Activated naive CD4-positive, alpha-beta T cell treated with anti-CD3 and anti-CD28 coated beads for 36 hours (primary cell): ENCODE measurements at regions not wholly inside any gene's neighbourhood (a gene's known extent, or its start where the extent isn't known, plus 50 kb on each side); places are given as distances from the start of the nearest gene placed in this dataset.

ENCODE experiments used
- CTCF ChIA-PET: fragments of 350-600 bp; sonication (Branson Sonifier 250); formaldehyde crosslinking; loops from one replicate; lab custom pipeline; 2021; ENCODE audit warnings: antibody characterized with exemption; lab: Charles Lee
- DNase-seq: peaks from one replicate; pipeline ENCODE4 v3.0.0-alpha.2; 2020
- H3K27ac Mint-ChIP-seq: one replicate; pipeline ENCODE4 v1.8.0; 2021; ENCODE audit warnings: mild to moderate bottlenecking, mixed read lengths
- H3K27me3 Mint-ChIP-seq: one replicate; pipeline ENCODE4 v1.8.0; 2021; ENCODE audit warnings: low read depth, mixed read lengths
- H3K36me3 Mint-ChIP-seq: one replicate; pipeline ENCODE4 v1.8.0; 2021; ENCODE audit warnings: low read depth, mixed read lengths
- H3K4me1 Mint-ChIP-seq: one replicate; pipeline ENCODE4 v1.8.0; 2021; ENCODE audit warnings: low read depth, mixed read lengths
- H3K4me3 Mint-ChIP-seq: one replicate; pipeline ENCODE4 v1.8.0; 2021; ENCODE audit warnings: mild to moderate bottlenecking, moderate library complexity, mixed read lengths
- H3K9me3 Mint-ChIP-seq: one replicate; pipeline ENCODE4 v1.8.0; 2021; ENCODE audit warnings: mixed read lengths
- intact Hi-C: fragments of 100-400 bp; cut with micrococcal nuclease; formaldehyde crosslinking; loops from one replicate; pipeline ENCODE4 v1.15.1; 2023

- no peaks in the 10 kb centered on the region for H3K36me3 Mint-ChIP-seq
- no peaks in the 10 kb centered on the region for H3K9me3 Mint-ChIP-seq
- H3K4me3 Mint-ChIP-seq = no peak overlapping the region
- H3K27me3 Mint-ChIP-seq = peaks cover 5% of the 10 kb centered on the region
- DNase-seq = no peak
- no peaks in the 10 kb centered on the region for H3K4me1 Mint-ChIP-seq
- intact Hi-C loops = no loop called here
- CTCF ChIA-PET = no interaction called here
- no peak overlapping the region for H3K27ac Mint-ChIP-seq
Measured at GRCh38 chr16:85377388-85378144, 235.6 kb upstream of the GSE1 start.

- H3K27ac Mint-ChIP-seq = no peak overlapping the region
- H3K4me3 Mint-ChIP-seq = no peak overlapping the region
- no peaks in the 10 kb centered on the region for H3K9me3 Mint-ChIP-seq
- H3K4me1 Mint-ChIP-seq = no peaks in the 10 kb centered on the region
- H3K27me3 Mint-ChIP-seq = peaks cover 5% of the 10 kb centered on the region
- no peaks in the 10 kb centered on the region for H3K36me3 Mint-ChIP-seq
- no peak for DNase-seq
- intact Hi-C loops = no loop called here
- CTCF ChIA-PET = no interaction called here
Measured at GRCh38 chr16:85378145-85379040, 234.7 kb upstream of the GSE1 start.

- Mint-ChIP-seq H3K27ac (no peak overlapping the region), H3K9me3 (no peaks in the 10 kb centered on the region), H3K27me3 (peaks cover 5% of the 10 kb centered on the region), H3K4me3 (no peak overlapping the region), H3K4me1 (no peaks in the 10 kb centered on the region), H3K36me3 (no peaks in the 10 kb centered on the region)
- intact Hi-C loops = no loop called here
- no peak for DNase-seq
- CTCF ChIA-PET = no interaction called here
Measured at GRCh38 chr16:85379041-85380001, 233.8 kb upstream of the GSE1 start.

- Mint-ChIP-seq H3K9me3 (no peaks in the 10 kb centered on the region), H3K4me3 (no peak overlapping the region), H3K36me3 (no peaks in the 10 kb centered on the region), H3K4me1 (no peaks in the 10 kb centered on the region), H3K27ac (no peak overlapping the region), H3K27me3 (peaks cover 5% of the 10 kb centered on the region)
- CTCF ChIA-PET = interaction anchor here (1.3 to 1.9 kb wide), 2 partner anchors 8 to 11 kb away, joined by 3 to 5 read pairs; no protein-coding TSS in a partner anchor
- intact Hi-C loops = no loop called here
- DNase-seq = no peak
Measured at GRCh38 chr16:85380002-85380395, 233.1 kb upstream of the GSE1 start.

- H3K4me3 Mint-ChIP-seq = no peak overlapping the region
- H3K36me3 Mint-ChIP-seq = no peaks in the 10 kb centered on the region
- H3K9me3 Mint-ChIP-seq = no peaks in the 10 kb centered on the region
- no peaks in the 10 kb centered on the region for H3K4me1 Mint-ChIP-seq
- H3K27me3 Mint-ChIP-seq = peaks cover 5% of the 10 kb centered on the region
- intact Hi-C loops = no loop called here
- no peak overlapping the region for H3K27ac Mint-ChIP-seq
- CTCF ChIA-PET = interaction anchor here (1.3 to 1.9 kb wide), 2 partner anchors 9 to 12 kb away, joined by 3 to 5 read pairs; no protein-coding TSS in a partner anchor
- no peak for DNase-seq
Measured at GRCh38 chr16:85380905-85381737, 232.0 kb upstream of the GSE1 start.

- Mint-ChIP-seq H3K4me3 (no peak overlapping the region), H3K9me3 (no peaks in the 10 kb centered on the region), H3K36me3 (no peaks in the 10 kb centered on the region), H3K27me3 (peaks cover 5% of the 10 kb centered on the region), H3K27ac (no peak overlapping the region), H3K4me1 (no peaks in the 10 kb centered on the region)
- intact Hi-C loops = no loop called here
- DNase-seq = no peak
- CTCF ChIA-PET = interaction anchor here (1.9 kb wide), 1 partner anchor 13 kb away, joined by 5 read pairs; no protein-coding TSS in a partner anchor
Measured at GRCh38 chr16:85381738-85382592, 231.2 kb upstream of the GSE1 start.

GRCh38 chr16:85382717-85383118, 230.4 kb upstream of the GSE1 start:
- intact Hi-C loops = no loop called here
- Mint-ChIP-seq H3K4me3 (no peak overlapping the region), H3K9me3 (no peaks in the 10 kb centered on the region), H3K36me3 (no peaks in the 10 kb centered on the region), H3K27me3 (peaks cover 9% of the 10 kb centered on the region), H3K4me1 (no peaks in the 10 kb centered on the region), H3K27ac (no peak overlapping the region)
- DNase-seq = no peak
- CTCF ChIA-PET = no interaction called here

GRCh38 chr16:85383836-85384832, 229.0 kb upstream of the GSE1 start:
- Mint-ChIP-seq H3K36me3 (no peaks in the 10 kb centered on the region), H3K27me3 (peaks cover 4% of the 10 kb centered on the region), H3K4me1 (no peaks in the 10 kb centered on the region), H3K9me3 (no peaks in the 10 kb centered on the region), H3K4me3 (no peak overlapping the region), H3K27ac (no peak overlapping the region)
- CTCF ChIA-PET = interaction anchor here (0.6 kb wide), 1 partner anchor 609 kb away, joined by 4 read pairs; no protein-coding TSS in a partner anchor
- no peak for DNase-seq
- intact Hi-C loops = no loop called here

GRCh38 chr16:85384833-85385462, 228.2 kb upstream of the GSE1 start:
- H3K4me1 Mint-ChIP-seq = no peaks in the 10 kb centered on the region
- intact Hi-C loops = no loop called here
- no peak overlapping the region for H3K4me3 Mint-ChIP-seq
- CTCF ChIA-PET = interaction anchor here (0.6 kb wide), 1 partner anchor 608 kb away, joined by 4 read pairs; no protein-coding TSS in a partner anchor
- no peaks in the 10 kb centered on the region for H3K36me3 Mint-ChIP-seq
- no peak overlapping the region for H3K27ac Mint-ChIP-seq
- no peak for DNase-seq
- no peaks in the 10 kb centered on the region for H3K9me3 Mint-ChIP-seq
- peaks cover 4% of the 10 kb centered on the region for H3K27me3 Mint-ChIP-seq
